ENCODE measurements at regions not wholly inside any gene's neighbourhood (a gene's known extent, or its start where the extent isn't known, plus 50 kb on each side); places are given as distances from the start of the nearest gene placed in this dataset.

- H3K36me3 ChIP-seq (ENCODE audit: control insufficient read depth in 4 of 4, insufficient read depth in 4 of 4, low read length in 3 of 4), result no peaks in the 10 kb centered on the region
- POLR2A ChIA-PET, result no interaction called here
- H3K9me3 ChIP-seq (ENCODE audit: control extremely low read depth in 1 of 5, control insufficient read depth in 4 of 5, insufficient read depth in 2 of 5, low read depth in 1 of 5, low read length in 4 of 5), result no peaks in the 10 kb centered on the region
- CTCF ChIA-PET, result interaction anchor here (0.7 to 7.0 kb wide), 3 partner anchors 11 to 21 kb away, joined by 3 to 63 read pairs (median 5); no protein-coding TSS in a partner anchor
- 65% methylated on average over 5 of the region's 7 CpGs for WGBS (ENCODE audit: insufficient coverage)
- H3K27me3 ChIP-seq (replicated peaks in 2 of 5; ENCODE audit: control insufficient read depth in 4 of 5, insufficient read depth in 5 of 5, low read length in 4 of 5), result no peaks in the 10 kb centered on the region
- peak overlapping the region; percentile 84 to 91 for H3K27ac ChIP-seq (ENCODE audit: insufficient read depth in 1 of 2, low read depth in 1 of 2, low read length in 2 of 2, poor library complexity in 1 of 2, severe bottlenecking in 2 of 2)
- peaks cover 25 to 82% (median 63%) of the 10 kb centered on the region in 4 experiments for H3K4me1 ChIP-seq (ENCODE audit: control extremely low read depth in 1 of 4, control insufficient read depth in 4 of 4, insufficient read depth in 4 of 4, low read length in 3 of 4)
- DNase-seq, result no peak
- peak overlapping the region in 2 of 7 experiments; percentile 6 to 20 for H3K4me3 ChIP-seq (ENCODE audit: control insufficient read depth in 1 of 7, extremely low read depth in 1 of 7, insufficient read depth in 4 of 7, low read depth in 2 of 7, low read length in 6 of 7)
Observed at GRCh38 chr6:25057111-25057905, 121.5 kb upstream of the RIPOR2 start.

GRCh38 chr6:25058441-25058840 lies 122.7 kb upstream of the RIPOR2 start:
- DNase-seq, result no peak
- POLR2A ChIA-PET, result no interaction called here
- Histone ChIP-seq H3K4me3 (ENCODE audit: control insufficient read depth in 1 of 7, extremely low read depth in 1 of 7, insufficient read depth in 4 of 7, low read depth in 2 of 7, low read length in 6 of 7) (no peak overlapping the region), H3K9me3 (ENCODE audit: control extremely low read depth in 1 of 5, control insufficient read depth in 4 of 5, insufficient read depth in 2 of 5, low read depth in 1 of 5, low read length in 4 of 5) (no peaks in the 10 kb centered on the region), H3K36me3 (ENCODE audit: control insufficient read depth in 4 of 4, insufficient read depth in 4 of 4, low read length in 3 of 4) (no peaks in the 10 kb centered on the region), H3K27me3 (replicated peaks in 2 of 5; ENCODE audit: control insufficient read depth in 4 of 5, insufficient read depth in 5 of 5, low read length in 4 of 5) (no peaks in the 10 kb centered on the region), H3K4me1 (ENCODE audit: control extremely low read depth in 1 of 4, control insufficient read depth in 4 of 4, insufficient read depth in 4 of 4, low read length in 3 of 4) (peaks cover 25 to 74% (median 55%) of the 10 kb centered on the region in 4 experiments), H3K27ac (ENCODE audit: insufficient read depth in 1 of 2, low read depth in 1 of 2, low read length in 2 of 2, poor library complexity in 1 of 2, severe bottlenecking in 2 of 2) (no peak overlapping the region)
- CTCF ChIA-PET, result no interaction called here
- 100% methylated on average over 2 of the region's 5 CpGs for WGBS (ENCODE audit: insufficient coverage)

- H3K4me3 ChIP-seq (ENCODE audit: control insufficient read depth in 1 of 7, extremely low read depth in 1 of 7, insufficient read depth in 4 of 7, low read depth in 2 of 7, low read length in 6 of 7), result no peak overlapping the region
- POLR2A ChIA-PET, result no interaction called here
- CTCF ChIA-PET, result no interaction called here
- H3K27ac ChIP-seq (ENCODE audit: insufficient read depth in 1 of 2, low read depth in 1 of 2, low read length in 2 of 2, poor library complexity in 1 of 2, severe bottlenecking in 2 of 2), result no peak overlapping the region
- DNase-seq, result no peak
- no peaks in the 10 kb centered on the region for H3K36me3 ChIP-seq (ENCODE audit: control insufficient read depth in 4 of 4, insufficient read depth in 4 of 4, low read length in 3 of 4)
- WGBS (ENCODE audit: insufficient coverage), result 98% methylated on average over 4 of the region's 4 CpGs
- no peaks in the 10 kb centered on the region for H3K27me3 ChIP-seq (replicated peaks in 2 of 5; ENCODE audit: control insufficient read depth in 4 of 5, insufficient read depth in 5 of 5, low read length in 4 of 5)
- no peaks in the 10 kb centered on the region for H3K9me3 ChIP-seq (ENCODE audit: control extremely low read depth in 1 of 5, control insufficient read depth in 4 of 5, insufficient read depth in 2 of 5, low read depth in 1 of 5, low read length in 4 of 5)
- peaks cover 25 to 69% (median 50%) of the 10 kb centered on the region in 4 experiments for H3K4me1 ChIP-seq (ENCODE audit: control extremely low read depth in 1 of 4, control insufficient read depth in 4 of 4, insufficient read depth in 4 of 4, low read length in 3 of 4)
Observed at GRCh38 chr6:25058941-25059340, 123.2 kb upstream of the RIPOR2 start.

GRCh38 chr6:25060522-25060921 lies 124.8 kb upstream of the RIPOR2 start:
- no peak for DNase-seq
- Histone ChIP-seq H3K9me3 (ENCODE audit: control extremely low read depth in 1 of 5, control insufficient read depth in 4 of 5, insufficient read depth in 2 of 5, low read depth in 1 of 5, low read length in 4 of 5) (peaks cover 0 to 2% (median 0%) of the 10 kb centered on the region in 5 experiments), H3K27me3 (replicated peaks in 2 of 5; ENCODE audit: control insufficient read depth in 4 of 5, insufficient read depth in 5 of 5, low read length in 4 of 5) (no peaks in the 10 kb centered on the region), H3K4me1 (ENCODE audit: control extremely low read depth in 1 of 4, control insufficient read depth in 4 of 4, insufficient read depth in 4 of 4, low read length in 3 of 4) (peaks cover 14 to 54% (median 35%) of the 10 kb centered on the region in 4 experiments), H3K4me3 (ENCODE audit: control insufficient read depth in 1 of 7, extremely low read depth in 1 of 7, insufficient read depth in 4 of 7, low read depth in 2 of 7, low read length in 6 of 7) (no peak overlapping the region), H3K27ac (ENCODE audit: insufficient read depth in 1 of 2, low read depth in 1 of 2, low read length in 2 of 2, poor library complexity in 1 of 2, severe bottlenecking in 2 of 2) (no peak overlapping the region), H3K36me3 (ENCODE audit: control insufficient read depth in 4 of 4, insufficient read depth in 4 of 4, low read length in 3 of 4) (no peaks in the 10 kb centered on the region)
- ChIA-PET POLR2A (no interaction called here), CTCF (interaction anchor here (0.8 to 3.6 kb wide), 6 partner anchors 9 to 43 kb away, joined by 3 to 14 read pairs (median 8); no protein-coding TSS in a partner anchor)
- 88% methylated on average over 2 of the region's 2 CpGs for WGBS (ENCODE audit: insufficient coverage)

GRCh38 chr6:25061289-25061936 lies 125.7 kb upstream of the RIPOR2 start:
- H3K27ac ChIP-seq (ENCODE audit: insufficient read depth in 1 of 2, low read depth in 1 of 2, low read length in 2 of 2, poor library complexity in 1 of 2, severe bottlenecking in 2 of 2), result no peak overlapping the region

GRCh38 chr6:25062070-25062811 lies 126.5 kb upstream of the RIPOR2 start:
- WGBS (ENCODE audit: insufficient coverage), result no CpG with 5 or more reads among the region's 7 CpGs
- Histone ChIP-seq H3K27me3 (replicated peaks in 2 of 5; ENCODE audit: control insufficient read depth in 4 of 5, insufficient read depth in 5 of 5, low read length in 4 of 5) (no peaks in the 10 kb centered on the region), H3K9me3 (ENCODE audit: control extremely low read depth in 1 of 5, control insufficient read depth in 4 of 5, insufficient read depth in 2 of 5, low read depth in 1 of 5, low read length in 4 of 5) (peaks cover 0 to 2% (median 0%) of the 10 kb centered on the region in 5 experiments), H3K36me3 (ENCODE audit: control insufficient read depth in 4 of 4, insufficient read depth in 4 of 4, low read length in 3 of 4) (no peaks in the 10 kb centered on the region), H3K4me1 (ENCODE audit: control extremely low read depth in 1 of 4, control insufficient read depth in 4 of 4, insufficient read depth in 4 of 4, low read length in 3 of 4) (peaks cover 3 to 36% (median 18%) of the 10 kb centered on the region in 4 experiments), H3K4me3 (ENCODE audit: control insufficient read depth in 1 of 7, extremely low read depth in 1 of 7, insufficient read depth in 4 of 7, low read depth in 2 of 7, low read length in 6 of 7) (no peak overlapping the region), H3K27ac (ENCODE audit: insufficient read depth in 1 of 2, low read depth in 1 of 2, low read length in 2 of 2, poor library complexity in 1 of 2, severe bottlenecking in 2 of 2) (no peak overlapping the region)
- ChIA-PET POLR2A (interaction anchor here (0.7 kb wide), 1 partner anchor 25 kb away, joined by 3 read pairs; no protein-coding TSS in a partner anchor), CTCF (interaction anchor here (0.7 to 3.6 kb wide), 11 partner anchors 8 to 205 kb away, joined by 3 to 14 read pairs (median 6); no protein-coding TSS in a partner anchor)
- no peak for DNase-seq

More at GRCh38 chr6:25061289-25061936, 125.7 kb upstream of the RIPOR2 start:
- WGBS (ENCODE audit: insufficient coverage), result 84% methylated on average over 4 of the region's 6 CpGs
- H3K27me3 ChIP-seq (replicated peaks in 2 of 5; ENCODE audit: control insufficient read depth in 4 of 5, insufficient read depth in 5 of 5, low read length in 4 of 5), result no peaks in the 10 kb centered on the region
- CTCF ChIA-PET, result interaction anchor here (1.4 to 3.6 kb wide), 5 partner anchors 10 to 205 kb away, joined by 6 to 14 read pairs (median 13); no protein-coding TSS in a partner anchor
- POLR2A ChIA-PET, result interaction anchor here (0.7 kb wide), 1 partner anchor 24 kb away, joined by 3 read pairs; no protein-coding TSS in a partner anchor
- DNase-seq, result no peak
- no peak overlapping the region for H3K4me3 ChIP-seq (ENCODE audit: control insufficient read depth in 1 of 7, extremely low read depth in 1 of 7, insufficient read depth in 4 of 7, low read depth in 2 of 7, low read length in 6 of 7)
- H3K9me3 ChIP-seq (ENCODE audit: control extremely low read depth in 1 of 5, control insufficient read depth in 4 of 5, insufficient read depth in 2 of 5, low read depth in 1 of 5, low read length in 4 of 5), result peaks cover 0 to 2% (median 0%) of the 10 kb centered on the region in 5 experiments
- peaks cover 9 to 45% (median 26%) of the 10 kb centered on the region in 4 experiments for H3K4me1 ChIP-seq (ENCODE audit: control extremely low read depth in 1 of 4, control insufficient read depth in 4 of 4, insufficient read depth in 4 of 4, low read length in 3 of 4)
- no peaks in the 10 kb centered on the region for H3K36me3 ChIP-seq (ENCODE audit: control insufficient read depth in 4 of 4, insufficient read depth in 4 of 4, low read length in 3 of 4)

Data from common myeloid progenitor, CD34-positive (primary cell).